ENCODE measurements at regions not wholly inside any gene's neighbourhood (a gene's known extent, or its start where the extent isn't known, plus 50 kb on each side); places are given as distances from the start of the nearest gene placed in this dataset.

- no peak overlapping the region for H3K9ac ChIP-seq (ENCODE audit: low read length)
- H3K79me2 ChIP-seq (ENCODE audit: insufficient read depth, low read length): no peaks in the 10 kb centered on the region
- no peak overlapping the region for H3K27ac ChIP-seq (ENCODE audit: low read depth, low read length)
- peaks cover 18% of the 10 kb centered on the region; the same call in 1 of the 2 replicates for H3K9me3 ChIP-seq (ENCODE audit: insufficient read depth, low read length)
- H2AFZ ChIP-seq (ENCODE audit: low read depth, low read length, severe bottlenecking): no peak overlapping the region
- no peak overlapping the region for H3K4me2 ChIP-seq (ENCODE audit: low read depth, low read length, poor library complexity, severe bottlenecking)
- H3K9me2 ChIP-seq (replicated peaks; ENCODE audit: insufficient read depth, low read length): no peaks in the 10 kb centered on the region
- H4K20me1 ChIP-seq (ENCODE audit: low read depth, low read length): no peaks in the 10 kb centered on the region
- no peaks in the 10 kb centered on the region for H3K27me3 ChIP-seq (ENCODE audit: low read length)
- no peak overlapping the region for H3K4me3 ChIP-seq (ENCODE audit: insufficient read depth, low read length, poor library complexity, severe bottlenecking)
- peaks cover 18% of the 10 kb centered on the region for H3K36me3 ChIP-seq (ENCODE audit: low read length)
- peaks cover 4% of the 10 kb centered on the region for H3F3A ChIP-seq (ENCODE audit: insufficient read depth)
- TF ChIP-seq, protein P1, sequence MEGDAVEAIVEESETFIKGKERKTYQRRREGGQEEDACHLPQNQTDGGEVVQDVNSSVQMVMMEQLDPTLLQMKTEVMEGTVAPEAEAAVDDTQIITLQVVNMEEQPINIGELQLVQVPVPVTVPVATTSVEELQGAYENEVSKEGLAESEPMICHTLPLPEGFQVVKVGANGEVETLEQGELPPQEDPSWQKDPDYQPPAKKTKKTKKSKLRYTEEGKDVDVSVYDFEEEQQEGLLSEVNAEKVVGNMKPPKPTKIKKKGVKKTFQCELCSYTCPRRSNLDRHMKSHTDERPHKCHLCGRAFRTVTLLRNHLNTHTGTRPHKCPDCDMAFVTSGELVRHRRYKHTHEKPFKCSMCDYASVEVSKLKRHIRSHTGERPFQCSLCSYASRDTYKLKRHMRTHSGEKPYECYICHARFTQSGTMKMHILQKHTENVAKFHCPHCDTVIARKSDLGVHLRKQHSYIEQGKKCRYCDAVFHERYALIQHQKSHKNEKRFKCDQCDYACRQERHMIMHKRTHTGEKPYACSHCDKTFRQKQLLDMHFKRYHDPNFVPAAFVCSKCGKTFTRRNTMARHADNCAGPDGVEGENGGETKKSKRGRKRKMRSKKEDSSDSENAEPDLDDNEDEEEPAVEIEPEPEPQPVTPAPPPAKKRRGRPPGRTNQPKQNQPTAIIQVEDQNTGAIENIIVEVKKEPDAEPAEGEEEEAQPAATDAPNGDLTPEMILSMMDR (IDR thresholded peaks at IDR 0.05; ENCODE audit: insufficient read depth, low read length, poor library complexity, severe bottlenecking): no peak
- no peak for TF ChIP-seq EZH2phosphoT487 (conservative IDR thresholded peaks at IDR 0.05; ENCODE audit: low read length)
Measured at GRCh38 chr6:26290941-26291340, 74.1 kb upstream of the BTN3A2 start.

DNA sequence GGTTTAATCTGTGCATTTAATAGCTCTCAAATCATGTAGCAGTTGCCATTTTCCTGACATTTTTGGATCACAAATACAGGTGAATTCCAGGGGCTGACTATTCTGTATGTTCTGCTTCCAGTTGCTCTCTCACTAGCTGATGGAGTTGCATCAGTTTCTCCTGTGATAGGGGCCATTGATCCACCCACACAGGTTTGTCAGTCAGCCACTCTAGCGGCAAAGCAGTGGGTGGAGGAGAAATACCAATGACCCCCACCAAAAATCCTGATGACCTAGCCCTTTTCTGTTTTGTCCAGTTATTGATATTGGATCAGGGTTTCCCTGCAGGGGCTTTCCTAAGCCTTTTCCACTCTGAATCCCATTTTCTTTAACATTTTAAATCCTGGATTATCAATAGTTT lies 72.3 kb upstream of the BTN3A2 start:
- Histone ChIP-seq H3K27me3 (ENCODE audit: low read length) (no peaks in the 10 kb centered on the region), H3K9ac (ENCODE audit: low read length) (no peak overlapping the region), H3K9me2 (replicated peaks; ENCODE audit: insufficient read depth, low read length) (no peaks in the 10 kb centered on the region), H3F3A (ENCODE audit: insufficient read depth) (no peaks in the 10 kb centered on the region), H3K4me2 (ENCODE audit: low read depth, low read length, poor library complexity, severe bottlenecking) (no peak overlapping the region), H4K20me1 (ENCODE audit: low read depth, low read length) (no peaks in the 10 kb centered on the region), H2AFZ (ENCODE audit: low read depth, low read length, severe bottlenecking) (no peak overlapping the region), H3K4me3 (ENCODE audit: insufficient read depth, low read length, poor library complexity, severe bottlenecking) (no peak overlapping the region), H3K27ac (ENCODE audit: low read depth, low read length) (no peak overlapping the region), H3K79me2 (ENCODE audit: insufficient read depth, low read length) (no peaks in the 10 kb centered on the region), H3K9me3 (ENCODE audit: insufficient read depth, low read length) (peaks cover 14% of the 10 kb centered on the region; the same call in 1 of the 2 replicates), H3K36me3 (ENCODE audit: low read length) (peaks cover 9% of the 10 kb centered on the region)
- TF ChIP-seq EZH2phosphoT487 (conservative IDR thresholded peaks at IDR 0.05; ENCODE audit: low read length): no peak
- TF ChIP-seq, protein P1 (IDR thresholded peaks at IDR 0.05; ENCODE audit: insufficient read depth, low read length, poor library complexity, severe bottlenecking): no peak

GRCh38 chr6:26294302-26294701 lies 70.7 kb upstream of the BTN3A2 start:
- H3K9ac ChIP-seq (ENCODE audit: low read length): no peak overlapping the region
- H3F3A ChIP-seq (ENCODE audit: insufficient read depth): no peaks in the 10 kb centered on the region
- H3K27ac ChIP-seq (ENCODE audit: low read depth, low read length): no peak overlapping the region
- H3K36me3 ChIP-seq (ENCODE audit: low read length): no peaks in the 10 kb centered on the region
- H3K4me3 ChIP-seq (ENCODE audit: insufficient read depth, low read length, poor library complexity, severe bottlenecking): no peak overlapping the region
- H4K20me1 ChIP-seq (ENCODE audit: low read depth, low read length): no peaks in the 10 kb centered on the region
- no peak for TF ChIP-seq EZH2phosphoT487 (conservative IDR thresholded peaks at IDR 0.05; ENCODE audit: low read length)
- TF ChIP-seq, protein P1 (IDR thresholded peaks at IDR 0.05; ENCODE audit: insufficient read depth, low read length, poor library complexity, severe bottlenecking): no peak
- no peaks in the 10 kb centered on the region for H3K9me3 ChIP-seq (ENCODE audit: insufficient read depth, low read length)
- no peak overlapping the region for H3K4me2 ChIP-seq (ENCODE audit: low read depth, low read length, poor library complexity, severe bottlenecking)
- H3K27me3 ChIP-seq (ENCODE audit: low read length): no peaks in the 10 kb centered on the region
- no peaks in the 10 kb centered on the region for H3K79me2 ChIP-seq (ENCODE audit: insufficient read depth, low read length)
- H2AFZ ChIP-seq (ENCODE audit: low read depth, low read length, severe bottlenecking): no peak overlapping the region
- H3K9me2 ChIP-seq (replicated peaks; ENCODE audit: insufficient read depth, low read length): no peaks in the 10 kb centered on the region

Measured in SU-DHL-6 (cell line).